NCI-H2227 (cell line): ENCODE measurements at regions not wholly inside any gene's neighbourhood (a gene's known extent, or its start where the extent isn't known, plus 50 kb on each side); places are given as distances from the start of the nearest gene placed in this dataset.

ENCODE experiments used
- DNase-seq: peaks from one replicate; lab custom pipeline; 2025; ENCODE audit not compliant: unreplicated experiment; lab: John Stamatoyannopoulos, UW

- DNase-seq: no peak
Observed at GRCh38 chr22:49608660-49609059, 219.0 kb downstream of the BRD1 start.

- DNase-seq: no peak
Observed at GRCh38 chr22:49608228-49608627, 219.4 kb downstream of the BRD1 start.

GRCh38 chr22:49607821-49608220 lies 219.9 kb downstream of the BRD1 start:
- no peak for DNase-seq

GRCh38 chr22:49606562-49607290 lies 220.9 kb downstream of the BRD1 start:
- DNase-seq: no peak

GRCh38 chr22:49604732-49605302 lies 222.9 kb downstream of the BRD1 start:
- DNase-seq: no peak

- DNase-seq: no peak
Observed at GRCh38 chr22:49603016-49603415, 224.7 kb downstream of the BRD1 start.

- DNase-seq: no peak
Observed at GRCh38 chr22:49602481-49602880, 225.2 kb downstream of the BRD1 start.

- DNase-seq: no peak
Observed at GRCh38 chr22:49601614-49602321, 225.9 kb downstream of the BRD1 start.

- DNase-seq: no peak
Observed at GRCh38 chr22:49600891-49601431, 226.7 kb downstream of the BRD1 start.

GRCh38 chr22:49600468-49600867 lies 227.2 kb downstream of the BRD1 start:
- no peak for DNase-seq

GRCh38 chr22:49599691-49600455 lies 227.8 kb downstream of the BRD1 start:
- no peak for DNase-seq

GRCh38 chr22:49599039-49599438 lies 228.6 kb downstream of the BRD1 start:
- DNase-seq: no peak

GRCh38 chr22:49598338-49598737 lies 229.3 kb downstream of the BRD1 start:
- DNase-seq: no peak

- DNase-seq: no peak
Observed at GRCh38 chr22:49597428-49598039, 230.1 kb downstream of the BRD1 start.

- DNase-seq: no peak
Observed at GRCh38 chr22:49595465-49596078, 232.1 kb downstream of the BRD1 start.

GRCh38 chr22:49594078-49594477 lies 233.6 kb downstream of the BRD1 start:
- no peak for DNase-seq

GRCh38 chr22:49593509-49593908 lies 234.2 kb downstream of the BRD1 start:
- DNase-seq: no peak

GRCh38 chr22:49592780-49593501 lies 234.7 kb downstream of the BRD1 start:
- no peak for DNase-seq

- no peak for DNase-seq
Observed at GRCh38 chr22:49590851-49591445, 236.7 kb downstream of the BRD1 start.
